PFSK-1 (cell line): ENCODE measurements at regions not wholly inside any gene's neighbourhood (a gene's known extent, or its start where the extent isn't known, plus 50 kb on each side); places are given as distances from the start of the nearest gene placed in this dataset.

Source experiments
- FOXP2 ChIP-seq: optimal IDR thresholded peaks from 2 replicates; pipeline ENCODE3; 2011; ENCODE audit warnings: borderline replicate concordance, control low read depth, inconsistent platforms; ENCODE audit not compliant: insufficient read depth; ENCODE audit errors: extremely low read length, extremely low read depth
- POLR2AphosphoS5 ChIP-seq: IDR thresholded peaks from 2 replicates; pipeline ENCODE4 v1.6.1; 2012; ENCODE audit warnings: low read depth, mild to moderate bottlenecking, control low read depth, low read length, moderate library complexity
- SIN3A ChIP-seq: IDR thresholded peaks from 2 replicates; pipeline ENCODE4 v1.6.1; 2012; ENCODE audit warnings: mild to moderate bottlenecking, low read length, moderate library complexity, borderline replicate concordance; ENCODE audit not compliant: insufficient read depth
- TAF1 ChIP-seq: IDR thresholded peaks from 2 replicates; pipeline ENCODE4 v1.6.1; 2012; ENCODE audit warnings: low read length, control low read depth, borderline replicate concordance; ENCODE audit not compliant: insufficient read depth
- TF ChIP-seq, protein P1 (sequence below), 2 experiments: IDR thresholded peaks; 2 replicates each; pipeline versions ENCODE4 v1.6.1 to v1.8.0; 2011 to 2012; ENCODE audit warnings: low read depth in 2 of 2, low read length in 2 of 2, control low read depth in 1 of 2, inconsistent platforms in 1 of 2, mild to moderate bottlenecking in 1 of 2, moderate library complexity in 1 of 2; ENCODE audit not compliant: insufficient read depth in 1 of 2

DNA sequence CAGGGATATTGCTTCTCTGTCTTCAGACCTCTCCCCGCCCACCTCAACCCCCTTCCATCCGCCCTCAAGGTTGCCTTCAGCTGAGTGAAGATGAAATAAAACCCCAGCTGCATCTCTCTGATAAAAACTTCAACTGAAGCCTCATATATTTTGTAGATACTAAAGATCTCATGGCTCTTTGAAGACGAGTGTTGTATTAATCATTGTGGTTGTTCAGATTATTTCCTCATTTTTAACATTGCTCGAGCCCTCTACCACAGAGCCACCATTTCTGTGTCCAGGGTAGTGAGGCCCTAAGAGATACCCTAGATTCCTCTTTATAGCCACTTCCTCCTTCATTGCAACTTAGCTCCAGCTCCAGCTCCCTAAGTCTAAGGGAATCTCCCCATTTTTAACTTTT is 312.8 kb upstream of the ZNF507 start:
- TF ChIP-seq, protein P1, sequence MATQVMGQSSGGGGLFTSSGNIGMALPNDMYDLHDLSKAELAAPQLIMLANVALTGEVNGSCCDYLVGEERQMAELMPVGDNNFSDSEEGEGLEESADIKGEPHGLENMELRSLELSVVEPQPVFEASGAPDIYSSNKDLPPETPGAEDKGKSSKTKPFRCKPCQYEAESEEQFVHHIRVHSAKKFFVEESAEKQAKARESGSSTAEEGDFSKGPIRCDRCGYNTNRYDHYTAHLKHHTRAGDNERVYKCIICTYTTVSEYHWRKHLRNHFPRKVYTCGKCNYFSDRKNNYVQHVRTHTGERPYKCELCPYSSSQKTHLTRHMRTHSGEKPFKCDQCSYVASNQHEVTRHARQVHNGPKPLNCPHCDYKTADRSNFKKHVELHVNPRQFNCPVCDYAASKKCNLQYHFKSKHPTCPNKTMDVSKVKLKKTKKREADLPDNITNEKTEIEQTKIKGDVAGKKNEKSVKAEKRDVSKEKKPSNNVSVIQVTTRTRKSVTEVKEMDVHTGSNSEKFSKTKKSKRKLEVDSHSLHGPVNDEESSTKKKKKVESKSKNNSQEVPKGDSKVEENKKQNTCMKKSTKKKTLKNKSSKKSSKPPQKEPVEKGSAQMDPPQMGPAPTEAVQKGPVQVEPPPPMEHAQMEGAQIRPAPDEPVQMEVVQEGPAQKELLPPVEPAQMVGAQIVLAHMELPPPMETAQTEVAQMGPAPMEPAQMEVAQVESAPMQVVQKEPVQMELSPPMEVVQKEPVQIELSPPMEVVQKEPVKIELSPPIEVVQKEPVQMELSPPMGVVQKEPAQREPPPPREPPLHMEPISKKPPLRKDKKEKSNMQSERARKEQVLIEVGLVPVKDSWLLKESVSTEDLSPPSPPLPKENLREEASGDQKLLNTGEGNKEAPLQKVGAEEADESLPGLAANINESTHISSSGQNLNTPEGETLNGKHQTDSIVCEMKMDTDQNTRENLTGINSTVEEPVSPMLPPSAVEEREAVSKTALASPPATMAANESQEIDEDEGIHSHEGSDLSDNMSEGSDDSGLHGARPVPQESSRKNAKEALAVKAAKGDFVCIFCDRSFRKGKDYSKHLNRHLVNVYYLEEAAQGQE (IDR thresholded peaks at IDR 0.05; ENCODE audit: insufficient read depth in 1 of 2, low read depth in 2 of 2, low read length in 2 of 2) = no peak
- TF ChIP-seq TAF1 = no peak
- no peak for TF ChIP-seq SIN3A
- TF ChIP-seq POLR2AphosphoS5 = no peak
- no peak for TF ChIP-seq FOXP2

DNA sequence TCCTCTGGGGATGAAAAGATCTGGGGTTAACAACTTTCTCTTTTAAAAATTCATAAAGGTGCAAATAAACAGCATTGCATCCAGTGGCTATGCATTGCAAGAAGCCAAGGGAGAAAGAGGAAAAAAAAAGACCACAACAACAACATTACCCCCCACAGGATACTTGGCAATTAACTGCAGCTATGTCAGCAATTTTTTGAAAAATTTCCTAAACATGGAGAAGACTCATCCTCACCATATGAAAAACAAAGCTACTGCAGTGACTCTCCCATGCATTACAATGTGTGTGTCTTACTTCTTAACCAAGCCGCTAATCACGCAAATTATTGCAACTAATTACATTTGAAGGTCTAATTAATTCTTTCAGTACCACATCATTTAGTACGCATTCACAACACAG is 309.8 kb upstream of the ZNF507 start:
- TF ChIP-seq TAF1 (no peak), FOXP2 (no peak), SIN3A (no peak), POLR2AphosphoS5 (no peak)
- TF ChIP-seq, protein P1 (IDR thresholded peaks at IDR 0.05; ENCODE audit: insufficient read depth in 1 of 2, low read depth in 2 of 2, low read length in 2 of 2) = no peak

DNA sequence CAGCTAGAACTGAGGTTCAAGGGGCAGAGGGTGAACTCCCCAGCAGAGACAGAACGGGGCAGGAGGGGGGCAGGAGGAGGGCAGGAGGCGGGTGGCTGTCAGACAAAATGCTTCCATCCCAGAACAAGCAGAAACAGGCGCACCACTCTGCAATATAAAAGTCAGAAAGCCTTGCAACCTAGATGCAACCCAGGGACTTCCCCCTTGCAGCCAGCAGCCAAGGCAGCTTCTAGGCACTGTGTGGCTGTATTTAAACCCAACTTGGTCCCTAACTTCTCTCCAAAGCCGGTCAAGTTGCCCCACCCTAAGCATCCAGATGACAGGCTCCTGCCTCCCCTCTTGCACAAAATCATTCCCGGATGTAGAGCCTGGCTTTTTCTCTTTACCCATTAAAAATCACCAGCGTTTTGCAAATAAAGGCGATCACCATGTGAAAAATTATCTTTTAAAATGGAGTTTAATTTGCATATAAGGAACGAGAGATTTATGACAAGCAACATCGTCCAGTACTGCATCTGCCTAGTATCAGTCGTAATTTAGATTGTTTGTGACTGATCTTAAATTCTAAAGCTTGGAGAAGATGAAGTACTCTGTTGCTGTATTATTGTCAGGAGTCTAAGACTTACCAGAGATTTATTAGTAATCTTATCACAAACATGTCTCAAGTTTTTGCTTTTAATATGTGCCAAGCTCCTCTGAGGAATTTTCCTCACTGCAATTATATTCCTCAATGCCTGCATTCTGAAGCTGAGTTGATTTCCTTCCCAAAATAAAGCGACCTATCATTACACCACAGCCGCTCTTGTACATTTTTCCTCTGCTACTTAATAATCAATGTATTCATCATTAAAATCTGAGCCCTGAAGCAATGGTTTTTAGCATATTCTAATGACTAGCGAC is 307.1 kb upstream of the ZNF507 start:
- TF ChIP-seq TAF1 (no peak), FOXP2 (no peak), SIN3A (no peak), POLR2AphosphoS5 (no peak)
- TF ChIP-seq, protein P1 (IDR thresholded peaks at IDR 0.05; ENCODE audit: insufficient read depth in 1 of 2, low read depth in 2 of 2, low read length in 2 of 2) = no peak

DNA sequence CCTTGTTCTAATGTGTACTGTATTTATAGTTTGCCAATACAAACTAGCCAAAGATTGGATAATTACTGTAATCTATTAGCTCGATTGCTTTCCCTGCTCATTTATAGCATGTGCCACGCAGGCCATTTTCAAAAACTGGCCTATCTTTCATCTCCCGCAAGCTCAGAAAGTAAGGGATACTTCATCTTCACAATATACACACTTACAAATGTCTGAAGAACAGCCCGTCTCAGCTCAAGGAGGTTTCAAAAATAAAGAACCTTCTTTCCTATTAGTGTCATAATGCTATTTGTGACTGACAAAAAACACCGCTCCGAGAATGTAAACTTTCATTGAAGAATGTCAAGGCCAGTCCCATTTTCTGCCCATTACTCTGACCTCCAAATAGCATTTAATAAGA is 306.4 kb upstream of the ZNF507 start:
- TF ChIP-seq SIN3A = no peak
- no peak for TF ChIP-seq POLR2AphosphoS5
- TF ChIP-seq TAF1 = no peak
- TF ChIP-seq FOXP2 = no peak
- TF ChIP-seq, protein P1 (IDR thresholded peaks at IDR 0.05; ENCODE audit: insufficient read depth in 1 of 2, low read depth in 2 of 2, low read length in 2 of 2) = no peak
